ENCODE measurements at regions not wholly inside any gene's neighbourhood (a gene's known extent, or its start where the extent isn't known, plus 50 kb on each side); places are given as distances from the start of the nearest gene placed in this dataset.
A peak's percentile ranks its signal among the peaks of the same experiment; 100 is the strongest.
"Not testable (repeated sequence)": the region's sequence is repeated elsewhere in the genome, so short reads cannot be mapped to it uniquely, and the experiment has no call there.

DNA sequence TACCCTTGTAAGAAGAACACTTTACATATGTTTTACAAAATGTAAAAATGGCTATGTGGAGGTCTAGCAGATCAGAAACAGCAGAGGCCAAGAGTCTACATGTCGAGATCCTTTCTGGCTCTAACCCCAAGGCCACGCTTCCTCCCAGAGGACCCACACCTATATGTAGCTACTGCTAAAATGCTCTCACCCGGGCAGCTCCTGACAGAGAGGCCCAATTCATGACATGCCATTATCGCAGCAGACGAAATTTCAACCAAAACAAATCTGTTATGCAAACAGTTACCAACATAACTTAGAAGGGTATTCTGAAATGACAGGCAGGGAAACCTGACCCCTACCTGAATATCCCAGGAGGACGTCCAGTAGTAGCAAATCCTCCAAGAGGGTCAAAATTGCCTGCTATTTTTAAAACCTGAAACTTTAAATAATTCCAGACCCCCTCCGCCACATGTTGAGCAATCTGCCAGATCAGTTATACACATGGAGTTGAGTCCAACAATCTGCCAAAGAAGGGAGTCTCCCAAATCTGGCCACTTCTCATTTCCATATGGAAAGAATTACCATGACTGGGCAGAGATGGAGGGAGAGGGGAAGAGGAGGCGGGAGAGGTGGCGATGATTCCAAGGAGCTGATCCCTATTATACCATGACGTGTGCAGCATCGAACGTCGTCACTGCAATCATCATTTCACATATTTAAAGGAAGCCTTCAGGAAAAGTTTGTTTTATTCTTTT, 192.9 kb upstream of the TBL1X start:
- no peak for DNase-seq

DNA sequence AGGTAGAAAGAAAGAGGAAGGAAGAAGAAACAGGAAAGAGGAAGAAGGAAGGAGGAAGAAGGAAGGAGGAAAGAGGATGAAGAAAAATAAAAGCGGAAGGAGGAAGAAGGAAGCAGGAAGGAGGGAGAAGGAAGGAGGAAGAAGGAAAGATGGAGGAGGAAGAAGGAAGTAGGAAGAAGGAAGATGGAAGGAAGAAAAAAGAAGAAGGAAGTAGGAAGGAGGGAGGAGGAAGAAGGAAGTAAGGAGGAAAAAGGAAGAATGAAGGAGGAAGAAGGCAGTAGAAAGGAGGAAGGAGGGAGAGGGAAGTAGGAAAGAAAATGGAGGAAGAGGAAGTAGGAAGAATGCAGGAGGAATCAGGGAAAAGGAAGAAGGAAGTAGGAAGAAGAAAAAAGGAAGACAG, 191.1 kb upstream of the TBL1X start:
- DNase-seq, result no peak

DNA sequence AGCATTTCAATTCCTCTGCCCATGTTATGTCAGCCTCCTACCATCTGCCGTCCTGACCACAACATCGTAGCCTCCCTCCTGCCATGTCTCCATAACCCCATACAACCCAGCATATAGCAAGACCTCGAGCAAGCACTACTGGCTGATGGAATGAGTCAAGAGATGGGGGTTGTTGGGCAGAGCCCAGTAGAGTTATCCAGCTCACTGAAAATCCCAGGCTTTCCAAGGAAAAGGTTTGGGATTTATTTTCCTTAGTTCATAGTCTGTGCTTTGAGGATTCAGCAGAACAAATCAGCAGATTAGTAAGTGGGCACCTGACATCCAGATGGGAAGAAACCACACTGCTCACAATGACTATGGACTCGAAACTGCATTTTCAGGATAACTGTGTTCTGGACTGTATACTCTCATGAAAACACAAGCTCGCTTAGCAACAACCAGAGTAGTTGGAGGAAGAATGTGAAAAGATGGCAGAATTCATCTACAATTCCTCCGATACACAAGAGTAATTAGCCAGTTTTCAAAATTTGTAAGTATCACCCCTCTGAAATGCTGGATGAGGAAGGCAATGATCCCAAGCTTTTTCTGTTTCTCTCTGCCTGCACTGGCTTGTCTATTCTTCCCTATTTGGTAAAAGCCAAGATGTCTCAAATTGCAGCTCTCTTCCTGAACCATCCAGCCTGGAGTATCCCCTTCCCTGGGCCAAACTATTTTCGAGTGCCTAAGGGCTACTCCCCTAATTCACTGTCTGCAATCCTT, 186.2 kb upstream of the TBL1X start:
- no peak for DNase-seq

DNA sequence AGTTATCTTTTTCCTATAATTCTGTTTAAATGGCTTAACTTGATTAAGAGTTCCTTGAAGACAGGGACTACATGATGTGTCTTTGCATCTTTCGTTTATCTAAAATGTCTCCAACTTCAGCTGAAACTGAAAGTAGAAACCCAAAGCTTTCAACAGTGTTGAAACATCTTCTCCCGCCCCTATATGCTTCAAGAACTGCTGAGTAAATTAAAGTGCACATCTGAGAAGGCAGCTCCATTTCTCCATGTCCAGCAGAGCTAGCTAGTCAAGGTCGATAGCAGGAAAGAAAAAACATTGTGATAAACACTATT, 185.7 kb upstream of the TBL1X start:
- no peak for DNase-seq

DNA sequence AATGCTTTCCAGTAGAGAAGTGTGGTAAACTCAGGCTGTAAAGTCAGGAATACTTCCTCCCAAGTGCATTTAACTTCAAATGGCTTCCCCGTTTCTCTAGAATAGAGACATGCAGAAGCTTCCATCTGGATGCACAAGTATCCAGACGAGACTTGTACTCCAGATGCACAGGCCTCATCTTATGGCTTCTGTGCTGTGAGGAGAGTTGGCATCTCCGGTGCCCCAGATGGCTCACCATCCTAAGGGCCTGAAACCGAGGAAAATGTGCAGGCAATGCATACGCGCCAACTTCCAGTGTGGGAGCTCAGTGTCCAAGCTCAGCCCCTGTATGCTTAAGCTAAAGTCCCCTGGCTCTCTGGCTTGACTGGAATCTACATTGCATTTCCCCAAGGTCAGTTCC, 184.0 kb upstream of the TBL1X start:
- DNase-seq, result no peak

DNA sequence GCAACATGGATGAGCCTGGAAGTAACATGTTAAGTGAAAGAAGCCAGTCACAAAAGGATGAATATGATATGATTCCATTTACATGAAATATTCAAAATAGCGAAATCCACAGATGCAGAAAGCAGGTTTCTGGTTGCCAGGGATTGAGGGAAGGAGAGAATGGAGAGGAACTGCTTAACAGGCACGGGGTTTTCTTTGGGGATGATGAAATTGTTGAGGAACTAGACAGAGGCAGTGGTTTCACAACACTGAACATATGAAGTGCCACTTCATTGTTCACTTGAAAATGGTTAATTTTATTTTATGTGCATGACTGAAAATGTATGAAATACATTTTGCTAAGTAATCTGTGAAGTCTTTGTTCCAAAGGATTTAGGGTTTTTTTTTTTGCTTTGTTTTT, 182.5 kb upstream of the TBL1X start:
- no peak for DNase-seq

DNA sequence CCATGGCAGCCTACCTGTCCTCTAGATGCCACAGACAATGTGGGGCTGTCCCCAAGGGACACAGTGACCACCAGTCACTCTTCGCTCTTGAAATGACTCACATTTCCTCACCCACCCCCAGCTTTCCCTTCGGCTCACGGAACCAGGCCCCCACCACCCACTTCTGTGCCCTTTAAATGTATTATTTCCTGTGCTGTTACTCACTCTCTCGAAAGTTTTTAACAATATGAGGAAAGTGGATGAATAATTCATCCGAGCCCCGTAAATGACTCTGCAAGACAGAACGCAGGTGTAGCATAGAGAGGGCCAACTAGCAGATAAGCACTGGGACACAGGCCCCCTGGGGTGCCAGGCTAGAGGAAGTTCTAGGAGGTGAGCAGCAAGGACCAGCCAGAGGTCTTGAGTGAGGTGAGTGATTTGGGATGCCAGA, 179.5 kb upstream of the TBL1X start:
- DNase-seq, result peak in 3 of 4 experiments; percentile 0 to 16 (median 11)

DNA sequence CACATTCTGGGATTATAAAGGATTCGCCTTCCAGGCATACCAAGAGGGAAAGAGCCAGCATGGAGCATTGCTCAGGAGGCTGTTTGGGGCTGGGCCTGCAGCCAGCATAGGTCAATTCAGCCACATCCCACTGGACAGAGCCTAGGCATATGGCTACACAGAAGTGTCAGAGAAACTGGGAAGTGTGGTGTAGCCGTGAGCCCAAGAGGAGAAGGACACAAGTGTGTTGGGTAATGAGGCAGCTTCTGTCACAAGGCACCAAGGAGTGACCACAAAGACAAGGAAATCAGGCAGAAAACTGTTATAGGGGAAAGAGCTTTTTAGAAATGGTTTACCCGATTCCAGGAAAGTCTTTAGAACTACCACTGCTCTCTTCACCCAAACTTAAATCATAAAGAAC, 178.6 kb upstream of the TBL1X start:
- no peak for DNase-seq

DNA sequence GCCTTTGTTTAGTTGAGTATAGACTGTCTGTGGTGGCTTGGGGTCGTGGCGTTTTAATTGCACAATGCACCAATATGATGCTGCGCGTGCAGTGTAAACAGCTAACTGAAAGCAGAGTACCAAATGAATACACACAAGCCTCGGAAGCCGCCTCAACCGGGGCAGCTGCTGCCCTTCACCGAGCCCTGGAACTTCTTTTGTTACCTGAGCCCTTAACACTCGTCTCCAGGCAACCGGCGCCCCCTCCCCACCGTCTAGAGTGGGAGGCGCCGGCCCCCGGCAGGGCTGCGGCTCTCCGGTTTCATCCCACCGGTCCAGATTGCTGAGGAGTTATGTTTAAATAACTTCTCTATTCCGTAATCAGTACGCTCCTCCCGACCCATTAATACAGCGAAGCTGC, 173.2 kb upstream of the TBL1X start:
- DNase-seq, result no peak

DNA sequence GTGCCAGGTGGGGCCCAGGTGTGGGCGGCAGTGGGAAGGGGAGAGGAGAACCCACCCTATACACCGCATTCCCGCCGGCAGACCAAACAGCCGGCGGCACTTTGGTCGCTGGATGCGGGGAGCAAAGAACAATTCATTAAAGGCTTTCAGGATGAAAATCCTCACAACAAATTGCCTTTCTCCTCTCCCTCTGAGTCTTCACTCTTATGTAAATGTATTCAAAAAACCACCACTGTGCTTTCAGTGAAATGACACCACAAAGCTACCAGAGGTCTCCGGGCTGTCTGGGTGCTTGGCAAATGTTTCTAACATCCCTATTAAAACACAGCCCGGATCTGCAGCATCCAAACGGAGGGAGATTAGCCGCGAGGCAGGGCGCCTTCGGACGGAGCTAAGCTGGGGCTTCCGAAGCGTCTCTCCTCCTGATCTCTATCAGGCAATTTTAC, 171.8 kb upstream of the TBL1X start:
- no peak for DNase-seq

DNA sequence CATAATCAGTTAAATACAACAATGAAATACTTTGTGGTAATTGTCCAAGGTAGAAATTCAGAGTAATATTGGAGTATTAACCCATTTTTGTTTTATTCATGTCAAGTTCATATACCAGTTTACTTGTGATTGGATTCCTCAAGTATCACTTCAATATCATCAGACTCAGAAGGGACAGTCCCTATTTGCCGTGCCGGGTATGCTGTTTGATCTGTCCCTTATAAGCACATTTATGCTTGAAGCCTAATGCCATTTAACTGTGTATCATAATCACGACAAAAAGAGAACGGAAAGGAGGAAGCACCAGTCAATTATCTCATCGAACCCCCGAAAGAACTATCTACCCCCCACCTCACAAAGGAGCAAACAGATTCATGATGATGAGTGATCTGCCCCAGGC, 171.0 kb upstream of the TBL1X start:
- no peak for DNase-seq

DNA sequence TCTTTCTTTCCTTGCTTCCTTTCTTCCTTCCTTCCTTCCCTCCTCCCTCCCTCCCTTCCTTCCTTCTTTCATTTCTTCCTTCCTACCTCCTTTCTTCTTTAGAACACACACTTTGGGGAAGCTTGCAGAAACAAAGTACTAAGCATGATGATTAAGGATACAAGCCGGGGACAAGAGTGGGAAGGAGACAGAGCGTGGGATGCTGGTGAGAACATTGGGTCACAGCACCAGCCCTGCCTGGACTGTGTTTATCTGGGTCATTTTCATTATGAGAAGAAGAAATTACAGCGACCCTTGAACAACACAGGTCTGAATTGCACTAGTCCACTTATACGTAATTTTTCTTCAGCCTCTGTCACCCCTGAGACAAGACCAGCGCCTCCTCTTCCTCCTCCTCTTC, 169.3 kb upstream of the TBL1X start:
- DNase-seq, result no peak

DNA sequence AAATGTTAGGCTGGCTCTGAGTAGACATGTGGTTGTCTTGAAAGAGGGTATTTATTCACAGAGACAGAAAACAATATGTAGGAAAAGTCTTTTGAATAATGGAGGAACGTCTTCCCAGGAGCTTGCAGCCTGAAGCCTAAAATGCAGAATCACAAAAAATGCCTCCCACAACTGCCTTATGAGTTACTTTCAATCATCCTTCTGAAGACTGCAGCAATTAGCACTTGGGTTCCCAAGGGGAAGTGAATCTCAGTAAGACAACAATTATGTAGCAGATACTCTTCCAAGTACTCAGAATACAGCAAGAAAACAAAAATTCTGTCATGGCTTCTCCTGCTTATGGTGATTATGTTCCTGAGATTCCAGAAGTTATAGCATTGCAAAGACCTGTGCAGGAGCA, 166.6 kb upstream of the TBL1X start:
- DNase-seq, result no peak

DNA sequence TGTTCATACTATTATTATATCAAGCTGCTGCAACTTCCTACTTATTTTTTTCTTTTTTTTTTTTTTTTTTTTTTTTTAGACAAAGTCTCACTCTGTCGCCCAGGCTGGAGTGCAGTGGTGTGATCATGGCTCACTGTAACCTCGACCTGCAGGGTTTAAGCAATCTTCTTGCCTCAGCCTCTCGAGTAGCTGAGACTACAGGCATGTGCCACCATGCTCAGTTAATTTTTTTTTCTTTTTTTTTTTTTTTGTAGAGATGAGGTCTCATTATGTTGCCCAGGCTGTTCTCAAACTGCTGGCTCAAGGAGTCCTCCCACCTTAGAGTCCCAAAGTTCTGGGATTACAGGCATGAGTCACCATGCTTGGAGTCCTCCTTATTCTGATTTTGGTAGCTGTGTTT, 165.2 kb upstream of the TBL1X start:
- DNase-seq, result not testable (repeated sequence)

DNA sequence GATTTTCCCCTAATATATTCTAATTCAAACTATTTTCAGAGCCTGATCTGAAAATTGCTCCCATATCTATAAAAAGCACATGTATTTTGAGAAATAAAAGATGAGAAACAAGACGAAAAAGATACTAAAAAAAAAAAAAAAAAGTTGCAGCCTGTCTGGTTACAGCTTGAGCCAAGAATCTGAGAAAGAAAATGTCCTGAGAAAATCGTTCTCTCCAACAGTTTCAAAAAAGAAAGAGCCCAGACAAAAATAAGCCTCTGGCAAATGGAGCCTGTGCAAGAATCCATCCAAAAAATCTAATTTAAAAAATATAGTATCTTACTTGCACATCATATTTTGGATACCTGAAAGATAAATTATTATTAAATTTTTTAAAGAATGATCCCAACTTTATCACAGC, 163.0 kb upstream of the TBL1X start:
- DNase-seq, result no peak

DNA sequence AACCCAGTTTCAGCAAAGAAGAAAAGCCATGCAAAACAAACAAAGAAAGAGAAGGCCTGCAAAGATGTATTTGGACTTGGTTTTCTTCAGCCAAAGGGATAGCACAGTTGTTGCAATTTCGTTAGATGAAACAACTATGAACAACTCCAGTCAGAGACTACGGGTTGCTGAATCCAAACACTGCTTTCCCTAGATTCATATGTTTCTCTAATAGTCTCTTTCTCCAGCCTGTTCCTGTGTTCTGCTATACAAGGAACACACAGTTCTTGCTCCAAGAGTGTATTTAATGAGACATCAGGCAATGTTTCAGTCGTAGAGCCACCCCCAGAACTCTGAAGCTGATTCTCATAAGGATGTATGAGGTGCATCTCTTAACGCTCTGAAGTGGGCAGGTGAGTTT, 162.5 kb upstream of the TBL1X start:
- DNase-seq, result no peak

DNA sequence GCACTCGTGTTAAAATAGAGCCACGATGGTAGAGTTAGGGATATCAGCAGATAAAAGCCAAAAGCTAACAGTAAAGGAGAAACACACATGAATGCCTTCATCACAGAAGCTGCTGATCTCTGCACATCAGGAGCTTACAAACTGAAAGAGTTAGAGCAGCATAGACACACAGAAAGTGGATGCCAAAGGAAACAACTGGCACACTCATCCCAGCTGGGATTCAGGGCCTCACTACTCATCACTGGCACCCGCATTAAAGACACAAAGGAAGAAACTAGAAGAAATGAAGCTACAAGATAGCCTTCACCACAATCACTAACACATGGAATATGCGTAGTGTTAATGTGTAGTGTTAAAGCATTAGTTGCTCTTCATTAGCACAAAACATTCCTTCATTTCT, 156.4 kb upstream of the TBL1X start:
- no peak for DNase-seq

DNA sequence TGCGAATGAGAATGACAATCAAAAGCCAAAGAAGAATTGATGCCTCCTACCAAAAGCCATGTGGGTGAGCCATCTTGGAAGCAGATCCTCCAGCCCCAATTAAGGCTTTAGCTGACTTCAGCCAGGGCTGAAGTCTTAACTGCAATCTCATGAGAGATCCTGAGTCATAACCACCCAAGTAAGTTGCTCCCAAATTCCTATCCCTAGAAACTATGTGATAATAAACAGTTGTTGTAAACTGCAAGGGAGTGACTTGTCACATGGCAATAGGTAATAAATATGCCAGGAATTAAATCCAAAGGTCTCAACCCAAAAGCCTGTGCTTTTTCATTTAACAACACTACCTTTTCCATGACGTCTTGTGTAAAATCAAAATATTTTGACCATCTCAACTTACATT, 154.2 kb upstream of the TBL1X start:
- DNase-seq, result no peak

DNA sequence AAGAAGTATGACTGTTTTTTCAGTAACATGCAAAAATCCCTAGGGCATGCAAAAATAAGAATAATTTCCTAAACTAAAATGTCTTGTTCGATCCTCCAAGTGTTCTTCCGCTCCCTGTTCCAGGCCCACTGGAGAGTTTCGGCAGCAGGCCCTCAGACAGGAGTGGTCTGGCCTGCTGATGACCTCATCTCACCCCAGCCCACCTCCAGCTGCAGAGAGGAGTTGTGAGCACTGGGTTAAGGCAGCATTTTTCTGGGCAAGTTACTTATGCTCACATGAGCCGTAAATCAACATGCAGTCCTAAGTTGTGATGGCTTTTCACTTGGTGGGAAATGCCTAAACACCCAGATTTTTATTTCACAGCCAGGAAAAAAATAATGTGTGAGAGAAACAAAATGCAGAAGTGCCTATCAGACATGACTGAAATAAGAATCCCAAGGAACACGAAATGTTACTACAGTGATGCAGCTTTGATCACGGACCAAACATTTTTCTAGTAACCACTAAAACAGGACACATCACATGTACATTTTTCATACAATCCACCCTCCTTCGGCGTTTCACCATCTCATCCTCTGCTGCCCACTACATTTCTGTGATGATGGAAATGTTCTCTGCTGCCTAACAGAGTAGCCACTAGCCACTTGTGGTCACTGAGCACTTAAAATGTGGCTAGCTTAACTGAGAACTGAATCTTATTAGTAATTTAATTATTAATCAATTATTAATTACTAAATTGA, 153.3 kb upstream of the TBL1X start:
- no peak for DNase-seq

DNA sequence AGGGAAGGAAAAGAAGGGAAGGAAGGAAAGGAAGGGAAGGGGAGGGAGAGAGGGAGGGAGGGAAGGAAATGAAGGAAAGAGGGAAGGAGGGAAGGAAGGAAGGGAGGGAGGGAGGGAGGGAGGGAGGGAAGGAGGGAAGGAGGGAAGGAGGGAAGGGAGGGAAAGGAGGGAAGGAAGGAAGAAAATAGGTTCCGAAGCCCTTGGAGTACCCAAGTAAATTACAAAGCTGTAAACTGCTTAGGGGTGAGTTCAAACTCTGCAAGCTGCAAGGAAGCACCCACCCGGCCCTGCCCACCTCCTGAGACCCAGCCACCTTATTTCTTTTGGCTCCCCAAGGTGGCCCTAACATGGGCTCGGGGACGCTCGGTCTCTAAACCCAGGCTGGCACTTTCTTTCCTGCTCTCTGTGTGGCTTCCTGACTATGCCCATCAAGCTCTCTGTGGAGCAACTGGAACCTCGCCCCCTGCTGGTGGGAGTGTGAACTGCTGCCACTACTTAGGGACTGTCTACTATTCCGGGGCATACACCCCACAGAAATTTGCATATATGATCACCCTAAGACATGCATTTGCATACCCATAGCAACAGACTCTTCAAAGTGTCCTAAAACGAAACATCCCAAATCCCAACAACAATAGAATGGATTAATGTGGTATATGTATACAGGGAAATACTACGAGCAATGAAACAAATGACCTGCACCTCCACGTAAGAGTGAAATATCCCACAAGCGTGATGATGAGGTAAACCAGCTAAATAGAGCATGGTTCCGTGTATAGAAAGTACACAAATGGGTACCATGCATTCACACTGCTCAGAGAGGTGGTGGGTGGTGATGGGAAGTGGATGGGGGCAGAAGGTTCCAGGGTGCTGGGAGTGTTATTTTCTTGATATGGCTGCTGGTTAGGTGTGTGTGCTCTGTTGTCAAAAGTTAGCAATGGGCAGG, 151.7 kb upstream of the TBL1X start:
- DNase-seq, result peak; percentile 39 to 74 (median 58)

DNA sequence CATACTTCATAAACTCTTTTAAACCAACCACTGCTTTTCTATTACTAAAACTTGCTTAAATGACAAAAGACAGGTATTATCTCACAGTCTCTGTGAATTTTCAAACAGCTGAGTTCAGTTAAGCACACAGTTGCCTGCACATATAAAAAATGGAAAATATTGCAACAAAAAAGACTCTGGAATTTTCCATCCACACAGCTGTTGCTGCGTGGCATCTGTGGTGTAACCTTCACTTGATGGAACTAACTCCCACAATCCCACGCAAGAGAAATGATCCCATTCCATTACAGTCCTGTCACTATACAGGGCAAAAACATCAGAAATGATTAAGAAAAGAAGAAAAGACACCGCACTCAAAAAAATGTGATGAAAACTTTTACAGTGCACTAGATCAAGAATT, 149.8 kb upstream of the TBL1X start:
- no peak for DNase-seq

DNA sequence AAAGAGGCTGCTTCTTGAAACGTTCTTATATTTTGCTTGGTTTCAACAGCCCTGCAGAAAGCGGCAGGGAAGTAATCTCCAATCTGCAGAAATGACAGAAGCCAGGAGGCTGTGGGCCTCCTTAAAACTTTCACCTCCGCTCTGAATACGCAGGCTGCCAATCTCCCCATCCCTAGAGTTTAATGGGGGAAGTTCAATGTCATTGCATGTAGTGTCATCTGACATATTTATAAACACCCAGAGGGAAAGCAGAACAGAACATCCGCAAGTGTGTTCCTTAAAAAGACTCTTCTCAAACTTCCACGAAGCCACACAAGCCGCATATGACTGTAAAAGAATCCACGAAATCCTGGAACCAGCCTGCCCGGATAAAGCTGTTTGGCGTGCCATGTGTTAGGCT, 148.8 kb upstream of the TBL1X start:
- no peak for DNase-seq

DNA sequence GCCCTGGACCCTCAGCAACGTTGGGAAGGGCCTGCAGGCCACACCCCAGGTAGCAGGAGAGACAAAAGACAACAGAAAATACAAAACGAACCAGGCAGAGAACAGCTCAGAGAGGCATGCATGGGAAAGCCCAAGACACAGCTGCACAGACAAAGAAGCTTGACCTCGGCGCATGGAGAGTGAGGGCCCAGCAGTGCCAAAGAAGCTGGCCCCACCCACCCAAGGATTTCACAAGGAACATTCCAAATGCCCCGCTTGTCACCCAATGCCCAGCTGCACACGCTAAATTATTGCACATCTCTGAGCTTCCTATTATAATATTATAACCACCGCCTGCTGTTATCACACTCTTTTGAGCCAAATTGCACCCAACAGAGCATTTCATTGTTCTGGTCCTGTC, 147.7 kb upstream of the TBL1X start:
- no peak for DNase-seq
